BLaER1 (cell line): ENCODE measurements at regions not wholly inside any gene's neighbourhood (a gene's known extent, or its start where the extent isn't known, plus 50 kb on each side); places are given as distances from the start of the nearest gene placed in this dataset.

Source experiments
- H3K27ac ChIP-seq: shearing (Covaris generic); formaldehyde crosslinking; 2 replicates; pipeline ENCODE4 v1.8.1; 2022
- H3K27me3 ChIP-seq: shearing (Covaris generic); formaldehyde crosslinking; 2 replicates; pipeline ENCODE4 v1.8.1; 2022
- H3K36me3 ChIP-seq: shearing (Covaris generic); formaldehyde crosslinking; 2 replicates; pipeline ENCODE4 v1.8.1; 2022
- H3K4me1 ChIP-seq: shearing (Covaris generic); formaldehyde crosslinking; 2 replicates; pipeline ENCODE4 v1.8.1; 2022
- H3K4me2 ChIP-seq: shearing (Covaris generic); formaldehyde crosslinking; 2 replicates; pipeline ENCODE4 v1.8.1; 2022
- H3K4me3 ChIP-seq: shearing (Covaris generic); formaldehyde crosslinking; 2 replicates; pipeline ENCODE4 v1.8.1; 2022
- H3K9ac ChIP-seq: shearing (Covaris generic); formaldehyde crosslinking; 2 replicates; pipeline ENCODE4 v1.8.1; 2022
- H3K9me3 ChIP-seq: shearing (Covaris generic); formaldehyde crosslinking; 2 replicates; pipeline ENCODE4 v1.8.1; 2022
- H4K20me1 ChIP-seq: shearing (Covaris generic); formaldehyde crosslinking; 2 replicates; pipeline ENCODE4 v1.8.1; 2022
- Cebpa-rat ChIP-seq: shearing (Covaris generic); IDR thresholded peaks from 2 replicates; pipeline ENCODE4 v1.8.1; 2022

DNA sequence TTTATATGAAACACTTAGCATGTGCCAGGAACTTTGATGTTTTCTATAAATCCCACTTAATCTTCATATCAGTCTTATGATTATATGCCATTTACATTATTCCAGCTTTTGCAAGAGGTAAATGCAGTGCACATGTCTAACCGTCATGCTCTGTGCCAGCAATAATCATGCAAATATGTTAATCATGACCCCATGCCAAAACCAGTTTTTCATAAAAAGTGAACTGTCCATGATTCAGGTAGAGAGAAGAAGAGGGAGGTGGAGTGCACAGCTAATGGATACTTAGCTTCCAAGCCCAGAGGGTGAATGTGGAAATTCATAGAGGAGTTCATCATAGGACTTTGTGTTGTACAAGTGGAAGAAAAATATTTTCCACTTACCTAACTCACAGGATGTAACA, 458.4 kb downstream of the TBC1D4 start:
- Histone ChIP-seq H4K20me1 (no peaks in the 10 kb centered on the region), H3K36me3 (no peaks in the 10 kb centered on the region), H3K27me3 (no peaks in the 10 kb centered on the region), H3K4me3 (no peak overlapping the region), H3K9me3 (no peaks in the 10 kb centered on the region), H3K4me2 (no peak overlapping the region), H3K4me1 (no peaks in the 10 kb centered on the region), H3K27ac (no peak overlapping the region), H3K9ac (no peak overlapping the region)
- TF ChIP-seq Cebpa-rat, result no peak

DNA sequence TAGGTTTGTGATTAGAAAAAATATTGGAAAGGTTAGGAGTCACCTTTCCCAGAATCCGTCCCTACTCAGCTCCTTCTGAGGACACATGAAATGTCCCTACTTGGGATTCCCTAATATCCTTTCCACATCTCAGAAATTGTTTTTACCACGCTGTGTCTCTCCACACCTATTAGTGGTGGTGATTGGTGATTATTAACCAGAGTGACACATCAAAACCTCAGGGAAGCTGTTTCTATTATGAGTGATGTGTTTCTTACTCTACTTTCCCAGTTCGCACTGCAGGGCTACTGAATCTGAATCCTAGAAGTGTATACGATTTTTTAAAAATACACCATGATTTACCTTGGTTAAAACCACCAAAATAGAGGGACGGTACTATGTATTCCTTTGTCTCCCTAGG, 460.8 kb downstream of the TBC1D4 start:
- no peaks in the 10 kb centered on the region for H3K27me3 ChIP-seq
- H3K4me3 ChIP-seq, result no peak overlapping the region
- no peak overlapping the region for H3K9ac ChIP-seq
- H3K27ac ChIP-seq, result no peak overlapping the region
- H3K4me1 ChIP-seq, result no peaks in the 10 kb centered on the region
- no peak for TF ChIP-seq Cebpa-rat
- H3K4me2 ChIP-seq, result no peak overlapping the region
- no peaks in the 10 kb centered on the region for H3K9me3 ChIP-seq
- H4K20me1 ChIP-seq, result no peaks in the 10 kb centered on the region
- no peaks in the 10 kb centered on the region for H3K36me3 ChIP-seq

DNA sequence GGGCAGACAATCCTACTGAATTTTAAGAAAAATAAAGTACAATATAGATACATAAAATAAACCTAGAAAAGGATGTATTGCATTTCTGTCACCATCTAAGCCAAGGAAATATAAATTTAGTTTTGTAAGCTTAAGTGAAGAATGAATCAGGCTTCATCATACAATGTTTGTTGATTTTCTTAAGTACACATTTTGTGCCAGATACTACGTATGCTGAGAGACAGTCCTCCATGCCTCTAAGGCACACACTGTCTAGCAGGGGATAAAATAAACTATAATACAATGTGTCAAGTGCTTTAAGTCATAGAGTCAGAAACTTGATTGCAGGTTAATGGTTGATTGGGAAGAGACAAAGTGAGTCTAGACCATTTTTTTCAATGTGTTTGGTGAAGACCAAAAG, 465.7 kb downstream of the TBC1D4 start:
- Histone ChIP-seq H3K4me3 (no peak overlapping the region), H3K4me1 (no peaks in the 10 kb centered on the region), H4K20me1 (no peaks in the 10 kb centered on the region), H3K27me3 (no peaks in the 10 kb centered on the region), H3K36me3 (no peaks in the 10 kb centered on the region), H3K9me3 (no peaks in the 10 kb centered on the region), H3K27ac (no peak overlapping the region), H3K9ac (no peak overlapping the region), H3K4me2 (no peak overlapping the region)
- TF ChIP-seq Cebpa-rat, result no peak

DNA sequence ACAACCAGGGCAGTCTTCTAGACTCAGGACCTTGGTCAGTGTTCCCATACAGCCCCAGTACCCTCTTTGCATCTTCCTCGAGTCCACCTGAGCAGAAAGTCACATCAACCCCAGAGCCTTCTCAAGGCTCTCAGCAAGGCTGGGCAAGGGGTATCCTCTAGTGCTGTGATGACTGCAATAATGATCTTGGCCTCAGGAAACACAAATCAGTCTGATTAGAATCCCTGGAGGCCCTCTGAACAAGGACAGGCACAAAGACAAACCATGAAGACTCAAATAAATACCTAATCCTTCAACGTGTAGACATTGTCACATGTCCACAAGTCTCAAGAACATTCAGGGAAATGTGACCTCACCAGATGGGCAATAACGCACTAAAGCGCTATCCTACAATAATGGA, 468.2 kb downstream of the TBC1D4 start:
- H3K4me1 ChIP-seq, result no peaks in the 10 kb centered on the region
- no peak overlapping the region for H3K4me2 ChIP-seq
- no peaks in the 10 kb centered on the region for H3K9me3 ChIP-seq
- no peaks in the 10 kb centered on the region for H4K20me1 ChIP-seq
- H3K36me3 ChIP-seq, result no peaks in the 10 kb centered on the region
- TF ChIP-seq Cebpa-rat, result no peak
- H3K27me3 ChIP-seq, result no peaks in the 10 kb centered on the region
- H3K4me3 ChIP-seq, result no peak overlapping the region
- no peak overlapping the region for H3K27ac ChIP-seq
- no peak overlapping the region for H3K9ac ChIP-seq

DNA sequence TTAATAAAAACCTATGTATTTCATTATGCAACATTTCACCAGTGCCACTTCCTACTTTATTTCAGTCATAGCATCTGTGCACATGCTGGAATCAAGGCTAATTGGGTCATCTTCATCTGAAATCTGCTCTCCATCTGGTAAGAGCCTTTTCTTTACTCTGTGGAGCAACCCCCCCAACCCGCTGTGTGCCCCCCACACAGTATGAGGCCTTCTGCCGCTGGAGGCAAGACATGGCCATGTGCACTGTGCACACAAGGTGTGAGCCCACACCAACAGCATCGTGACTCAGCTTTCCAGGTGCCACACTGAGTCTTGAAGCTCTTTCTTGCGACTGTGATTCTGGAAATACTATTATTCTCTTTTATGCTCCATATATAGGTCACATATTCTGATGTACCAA, 471.0 kb downstream of the TBC1D4 start:
- no peak overlapping the region for H3K4me3 ChIP-seq
- H3K9ac ChIP-seq, result no peak overlapping the region
- no peak overlapping the region for H3K4me2 ChIP-seq
- no peaks in the 10 kb centered on the region for H4K20me1 ChIP-seq
- no peaks in the 10 kb centered on the region for H3K9me3 ChIP-seq
- H3K36me3 ChIP-seq, result no peaks in the 10 kb centered on the region
- H3K27me3 ChIP-seq, result no peaks in the 10 kb centered on the region
- no peaks in the 10 kb centered on the region for H3K4me1 ChIP-seq
- no peak overlapping the region for H3K27ac ChIP-seq
- TF ChIP-seq Cebpa-rat, result no peak

DNA sequence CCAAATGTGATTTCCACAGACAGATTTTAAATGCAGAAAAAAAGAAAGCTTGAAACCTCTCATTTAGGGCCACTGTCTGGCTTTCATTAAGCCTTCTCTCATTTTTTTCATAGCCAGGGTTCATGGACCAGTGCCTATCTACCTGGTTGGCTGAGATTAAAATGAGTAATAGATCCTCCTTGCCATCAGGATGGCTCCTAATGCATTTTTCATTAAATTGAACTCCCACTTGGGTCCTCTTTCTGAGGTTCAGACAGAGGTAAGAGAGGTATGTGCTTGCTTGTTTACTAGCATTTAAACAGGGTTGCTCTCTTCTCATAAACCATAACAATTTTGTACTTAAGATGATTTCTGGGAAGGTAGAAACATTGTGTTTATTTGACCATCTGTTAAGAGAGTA, 473.0 kb downstream of the TBC1D4 start:
- Histone ChIP-seq H3K4me2 (no peak overlapping the region), H3K27me3 (no peaks in the 10 kb centered on the region), H4K20me1 (no peaks in the 10 kb centered on the region), H3K4me1 (no peaks in the 10 kb centered on the region), H3K4me3 (no peak overlapping the region), H3K9me3 (no peaks in the 10 kb centered on the region), H3K9ac (no peak overlapping the region), H3K27ac (no peak overlapping the region), H3K36me3 (no peaks in the 10 kb centered on the region)
- TF ChIP-seq Cebpa-rat, result no peak

DNA sequence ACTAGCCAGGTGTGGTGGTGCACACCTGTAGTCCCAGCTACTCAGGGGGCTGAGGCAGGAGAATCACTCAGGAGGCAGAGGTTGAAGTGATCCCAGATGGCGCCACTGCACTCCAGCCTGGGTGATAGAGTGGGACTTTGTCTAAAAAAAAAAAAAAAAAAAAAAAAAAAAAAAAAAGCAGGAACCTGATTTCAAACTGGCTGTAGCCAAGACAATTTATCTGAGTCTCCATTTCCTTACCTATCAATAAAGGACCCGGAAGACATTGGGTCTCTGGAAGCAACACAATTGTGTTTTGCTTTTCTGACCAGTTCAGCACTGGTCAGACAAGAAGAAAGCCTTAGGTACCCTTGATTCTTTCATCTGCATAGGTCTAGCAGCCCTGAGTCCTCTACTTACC, 491.0 kb downstream of the TBC1D4 start:
- H4K20me1 ChIP-seq, result no peaks in the 10 kb centered on the region
- no peaks in the 10 kb centered on the region for H3K27me3 ChIP-seq
- no peak for TF ChIP-seq Cebpa-rat
- H3K4me3 ChIP-seq, result no peak overlapping the region
- no peak overlapping the region for H3K9ac ChIP-seq
- H3K36me3 ChIP-seq, result no peaks in the 10 kb centered on the region
- H3K4me2 ChIP-seq, result no peak overlapping the region
- H3K4me1 ChIP-seq, result no peaks in the 10 kb centered on the region
- H3K9me3 ChIP-seq, result no peaks in the 10 kb centered on the region
- no peak overlapping the region for H3K27ac ChIP-seq

DNA sequence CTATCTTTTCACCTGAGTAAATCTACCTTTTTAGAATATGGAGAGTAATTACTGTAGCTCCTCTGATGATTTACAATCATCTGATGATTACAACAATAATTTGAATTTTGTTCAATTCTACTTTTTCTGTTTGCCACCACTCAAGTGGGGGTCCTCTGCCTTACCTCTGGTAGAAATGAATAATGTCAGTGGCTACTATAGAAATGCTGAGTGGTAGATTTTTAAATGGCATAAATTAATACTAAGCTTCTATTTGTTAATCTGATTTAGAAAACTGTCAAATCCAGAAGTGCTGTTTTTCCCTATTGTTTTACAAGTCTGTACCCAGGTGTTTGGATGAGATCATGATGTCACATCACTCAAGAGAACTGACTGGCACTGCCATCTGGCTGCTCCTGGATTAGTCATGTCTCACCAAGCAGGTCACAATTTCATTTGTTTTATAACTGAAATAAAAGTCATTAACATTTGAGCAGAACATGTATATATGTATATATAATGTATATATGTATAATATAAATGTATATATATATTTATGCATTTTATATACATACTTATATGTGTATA, 494.8 kb downstream of the TBC1D4 start:
- H3K27me3 ChIP-seq, result no peaks in the 10 kb centered on the region
- no peaks in the 10 kb centered on the region for H3K36me3 ChIP-seq
- TF ChIP-seq Cebpa-rat, result no peak
- no peak overlapping the region for H3K9ac ChIP-seq
- no peak overlapping the region for H3K4me3 ChIP-seq
- no peak overlapping the region for H3K4me2 ChIP-seq
- H3K27ac ChIP-seq, result no peak overlapping the region
- no peaks in the 10 kb centered on the region for H4K20me1 ChIP-seq
- H3K4me1 ChIP-seq, result no peaks in the 10 kb centered on the region
- no peaks in the 10 kb centered on the region for H3K9me3 ChIP-seq

DNA sequence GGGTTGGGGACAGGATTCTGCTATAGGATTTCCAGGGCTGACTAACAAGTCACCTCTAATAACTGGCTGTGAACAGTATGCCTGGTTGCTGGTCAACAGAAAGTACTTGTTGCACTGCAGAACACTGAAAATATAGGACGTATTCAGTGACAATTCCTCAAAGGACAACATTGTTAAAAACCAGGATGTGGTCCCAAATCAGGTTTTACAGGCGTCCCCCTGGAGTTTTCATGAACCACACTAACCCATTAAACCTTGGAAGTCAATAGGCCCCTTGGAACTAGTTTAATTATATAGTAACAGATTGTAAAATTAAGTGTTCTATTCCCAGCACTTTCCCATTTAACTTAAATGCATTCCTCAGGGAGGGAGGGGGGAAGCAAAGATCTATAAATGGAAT, 495.4 kb downstream of the TBC1D4 start:
- no peaks in the 10 kb centered on the region for H3K27me3 ChIP-seq
- H4K20me1 ChIP-seq, result no peaks in the 10 kb centered on the region
- H3K9me3 ChIP-seq, result no peaks in the 10 kb centered on the region
- no peak overlapping the region for H3K27ac ChIP-seq
- no peak overlapping the region for H3K9ac ChIP-seq
- no peak overlapping the region for H3K4me2 ChIP-seq
- no peaks in the 10 kb centered on the region for H3K36me3 ChIP-seq
- no peak overlapping the region for H3K4me3 ChIP-seq
- no peaks in the 10 kb centered on the region for H3K4me1 ChIP-seq
- no peak for TF ChIP-seq Cebpa-rat

DNA sequence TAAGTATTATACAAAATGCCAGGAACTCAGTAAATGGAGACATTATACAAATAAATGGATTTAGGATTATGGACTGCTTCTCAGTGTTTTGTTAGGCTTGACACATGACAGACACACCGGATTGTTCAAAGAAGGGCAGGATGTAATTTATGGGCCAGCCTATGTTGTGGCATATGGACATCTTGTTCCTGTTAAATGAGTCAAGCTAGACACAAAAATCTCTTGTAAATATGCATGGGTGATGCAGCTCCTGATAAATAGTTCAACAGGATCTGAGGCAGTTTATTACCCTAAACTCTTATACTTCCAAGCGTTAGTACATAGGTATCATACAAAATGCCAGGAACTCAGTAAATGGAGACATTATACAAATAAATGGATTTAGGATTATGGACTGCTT, 502.3 kb downstream of the TBC1D4 start:
- Histone ChIP-seq H3K4me3 (no peak overlapping the region), H3K27me3 (no peaks in the 10 kb centered on the region), H3K4me1 (no peaks in the 10 kb centered on the region), H3K4me2 (no peak overlapping the region), H4K20me1 (no peaks in the 10 kb centered on the region), H3K27ac (no peak overlapping the region), H3K9ac (no peak overlapping the region), H3K36me3 (no peaks in the 10 kb centered on the region), H3K9me3 (no peaks in the 10 kb centered on the region)
- TF ChIP-seq Cebpa-rat, result no peak

DNA sequence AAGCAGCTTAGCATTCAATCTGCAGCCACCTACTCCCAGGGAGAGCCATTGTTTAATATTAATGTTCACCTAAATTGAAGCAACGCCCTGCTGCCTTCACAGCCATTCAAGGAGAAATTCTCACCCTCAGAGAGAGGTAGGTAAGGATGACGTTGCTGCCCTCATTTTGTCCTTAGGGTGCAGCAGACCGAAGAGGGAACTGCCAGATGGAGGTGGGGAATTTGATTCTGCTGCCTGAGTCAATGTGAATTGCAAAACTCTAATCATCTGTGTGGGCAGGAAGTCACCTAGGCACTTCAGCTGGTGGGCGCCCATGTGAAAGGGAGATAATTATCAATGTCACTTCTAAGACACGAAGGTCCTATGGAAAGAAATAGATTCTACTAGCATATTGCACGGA, 503.4 kb downstream of the TBC1D4 start:
- no peak overlapping the region for H3K4me3 ChIP-seq
- H3K27ac ChIP-seq, result no peak overlapping the region
- H4K20me1 ChIP-seq, result no peaks in the 10 kb centered on the region
- no peaks in the 10 kb centered on the region for H3K4me1 ChIP-seq
- H3K27me3 ChIP-seq, result no peaks in the 10 kb centered on the region
- H3K4me2 ChIP-seq, result no peak overlapping the region
- no peaks in the 10 kb centered on the region for H3K9me3 ChIP-seq
- no peak overlapping the region for H3K9ac ChIP-seq
- H3K36me3 ChIP-seq, result no peaks in the 10 kb centered on the region
- TF ChIP-seq Cebpa-rat, result no peak
